ENCODE measurements at regions not wholly inside any gene's neighbourhood (a gene's known extent, or its start where the extent isn't known, plus 50 kb on each side); places are given as distances from the start of the nearest gene placed in this dataset.

DNA sequence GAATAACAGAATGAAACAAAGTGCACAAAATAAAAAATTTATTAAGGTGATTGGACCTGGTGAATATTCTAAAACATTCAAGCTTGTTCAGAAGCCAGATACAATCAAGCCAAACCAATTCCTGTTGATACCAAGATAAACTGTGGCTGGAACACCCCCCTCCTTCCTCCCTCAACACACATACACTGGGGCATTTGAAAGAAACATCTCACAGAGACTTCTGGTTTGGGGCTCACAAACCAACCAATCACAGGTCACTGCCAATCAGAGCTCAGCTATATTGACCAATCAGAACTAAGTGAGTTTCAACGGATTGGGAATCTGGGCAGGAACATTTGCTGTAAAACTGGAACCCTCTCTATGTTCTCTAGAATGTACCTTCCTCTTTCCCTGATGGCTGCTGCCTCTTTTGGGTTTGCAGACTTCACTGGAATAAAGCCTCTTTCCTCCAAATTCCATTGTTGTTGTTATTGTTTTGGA, 340.6 kb upstream of the GOLIM4 start:
- no peak for TF ChIP-seq EZH2 (IDR thresholded peaks at IDR 0.05; ENCODE audit: borderline replicate concordance, low read length)
- TF ChIP-seq, protein P1, sequence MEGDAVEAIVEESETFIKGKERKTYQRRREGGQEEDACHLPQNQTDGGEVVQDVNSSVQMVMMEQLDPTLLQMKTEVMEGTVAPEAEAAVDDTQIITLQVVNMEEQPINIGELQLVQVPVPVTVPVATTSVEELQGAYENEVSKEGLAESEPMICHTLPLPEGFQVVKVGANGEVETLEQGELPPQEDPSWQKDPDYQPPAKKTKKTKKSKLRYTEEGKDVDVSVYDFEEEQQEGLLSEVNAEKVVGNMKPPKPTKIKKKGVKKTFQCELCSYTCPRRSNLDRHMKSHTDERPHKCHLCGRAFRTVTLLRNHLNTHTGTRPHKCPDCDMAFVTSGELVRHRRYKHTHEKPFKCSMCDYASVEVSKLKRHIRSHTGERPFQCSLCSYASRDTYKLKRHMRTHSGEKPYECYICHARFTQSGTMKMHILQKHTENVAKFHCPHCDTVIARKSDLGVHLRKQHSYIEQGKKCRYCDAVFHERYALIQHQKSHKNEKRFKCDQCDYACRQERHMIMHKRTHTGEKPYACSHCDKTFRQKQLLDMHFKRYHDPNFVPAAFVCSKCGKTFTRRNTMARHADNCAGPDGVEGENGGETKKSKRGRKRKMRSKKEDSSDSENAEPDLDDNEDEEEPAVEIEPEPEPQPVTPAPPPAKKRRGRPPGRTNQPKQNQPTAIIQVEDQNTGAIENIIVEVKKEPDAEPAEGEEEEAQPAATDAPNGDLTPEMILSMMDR (IDR thresholded peaks at IDR 0.05; ENCODE audit: low read length): no peak
